Subcutaneous abdominal adipose tissue (tissue), 5 donors: ENCODE measurements at regions not wholly inside any gene's neighbourhood (a gene's known extent, or its start where the extent isn't known, plus 50 kb on each side); places are given as distances from the start of the nearest gene placed in this dataset.

Source experiments
- H3K27ac ChIP-seq: one replicate; pipeline ENCODE4 v1.7.0; 2013; ENCODE audit warnings: low read depth, mild to moderate bottlenecking, inconsistent platforms, low read length, moderate library complexity
- H3K27me3 ChIP-seq, 5 donors: one replicate each; pipeline ENCODE4 v1.7.0; 2013; ENCODE audit warnings: low read length in 5 of 5, inconsistent platforms in 1 of 5; ENCODE audit not compliant: control insufficient read depth in 5 of 5, insufficient read depth in 4 of 5
- H3K36me3 ChIP-seq, 5 donors: one replicate each; pipeline ENCODE4 v1.7.0; 2013; ENCODE audit warnings: low read length in 5 of 5; ENCODE audit not compliant: control insufficient read depth in 5 of 5, insufficient read depth in 5 of 5
- H3K4me1 ChIP-seq, 5 donors: one replicate each; pipeline ENCODE4 v1.7.0; 2013; ENCODE audit warnings: low read length in 5 of 5, mild to moderate bottlenecking in 3 of 5, moderate library complexity in 1 of 5; ENCODE audit not compliant: control insufficient read depth in 5 of 5, insufficient read depth in 5 of 5
- H3K4me3 ChIP-seq, 5 donors: one replicate each; pipeline ENCODE4 v1.7.0; 2013; ENCODE audit warnings: low read length in 5 of 5, low read depth in 1 of 5
- H3K9ac ChIP-seq, 5 donors: one replicate each; pipeline ENCODE4 v1.7.0; 2013; ENCODE audit warnings: low read length in 5 of 5, mild to moderate bottlenecking in 4 of 5, moderate library complexity in 3 of 5
- H3K9me3 ChIP-seq, 5 donors: one replicate each; pipeline ENCODE4 v1.7.0; 2013; ENCODE audit warnings: low read length in 5 of 5; ENCODE audit not compliant: control insufficient read depth in 5 of 5
- donor health status: healthy.
- donor health status: healthy.
- donor health status: healthy.
- donor health status: healthy.
- donor health status: healthy.

DNA sequence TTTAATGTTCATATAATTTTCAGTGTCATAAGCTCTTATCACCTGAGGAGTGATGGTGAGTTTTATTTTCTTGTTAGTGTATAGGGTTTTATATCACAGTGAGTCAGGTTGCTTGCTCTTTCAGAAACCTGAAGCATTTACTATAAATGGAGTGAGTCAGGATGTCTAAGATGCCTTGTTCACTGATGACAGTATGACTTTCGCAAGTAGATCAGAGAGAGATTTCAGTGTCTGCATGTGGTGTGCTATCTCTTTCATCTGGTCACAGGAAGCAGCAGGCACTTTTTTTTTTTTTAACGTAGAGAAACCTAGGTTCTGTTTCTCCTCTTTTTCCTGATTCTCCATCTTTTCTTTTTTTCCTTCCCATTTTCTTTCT lies 237.1 kb downstream of the DMRTA1 start:
- Histone ChIP-seq H3K4me3 (no peak overlapping the region), H3K9ac (no peak overlapping the region), H3K4me1 (peaks cover 0 to 23% (median 0%) of the 10 kb centered on the region in 5 donors), H3K27me3 (no peaks in the 10 kb centered on the region), H3K9me3 (peaks cover 0 to 6% (median 2%) of the 10 kb centered on the region in 5 donors), H3K36me3 (peaks cover 0 to 3% (median 0%) of the 10 kb centered on the region in 5 donors), H3K27ac (peak overlapping the region; percentile 12)

DNA sequence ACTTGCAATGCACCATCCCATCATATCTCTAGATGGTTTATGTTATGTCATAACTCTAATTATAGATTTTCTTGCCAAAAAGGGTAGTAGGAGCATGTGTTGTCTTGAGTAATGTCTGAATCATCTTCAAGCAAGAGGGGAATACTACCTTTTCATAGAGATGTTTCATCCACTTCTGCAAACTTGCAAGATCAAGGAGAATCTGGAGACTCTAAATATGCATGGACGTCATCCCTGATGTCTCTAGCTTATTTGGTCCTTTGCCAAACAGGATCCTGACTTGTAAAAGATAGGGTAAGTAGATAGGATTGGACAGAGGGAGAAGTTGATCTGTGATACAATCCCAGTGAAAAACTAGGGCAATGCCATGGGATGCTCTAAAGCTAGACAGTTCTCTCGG lies 246.5 kb downstream of the DMRTA1 start:
- Histone ChIP-seq H3K4me3 (no peak overlapping the region), H3K27ac (no peak overlapping the region), H3K9me3 (peaks cover 0 to 3% (median 0%) of the 10 kb centered on the region in 5 donors)

DNA sequence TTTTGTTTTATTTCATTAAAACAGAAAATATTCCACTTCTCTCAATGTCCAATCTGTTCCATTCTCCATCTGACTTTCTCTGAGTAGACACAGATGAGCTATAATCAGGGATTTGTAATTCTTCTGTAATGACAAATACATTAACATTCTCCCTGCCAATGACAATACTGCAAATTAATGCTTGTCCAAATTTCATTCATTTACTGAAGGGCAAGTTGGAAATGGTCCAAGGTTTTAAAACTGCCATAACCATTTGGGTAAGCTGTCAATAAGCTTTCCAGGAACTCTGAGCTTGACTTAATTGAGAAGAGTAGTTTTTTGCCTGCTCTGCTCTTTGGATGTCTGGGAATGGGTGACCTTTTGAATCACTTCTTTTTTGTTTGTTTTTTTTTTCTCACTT lies 253.5 kb downstream of the DMRTA1 start:
- Histone ChIP-seq H3K27ac (no peak overlapping the region), H3K36me3 (no peaks in the 10 kb centered on the region), H3K4me1 (no peaks in the 10 kb centered on the region), H3K9ac (no peak overlapping the region), H3K4me3 (no peak overlapping the region), H3K9me3 (peaks cover 0 to 4% (median 0%) of the 10 kb centered on the region in 5 donors), H3K27me3 (no peaks in the 10 kb centered on the region)

More for the DNA sequence above, 246.5 kb downstream of the DMRTA1 start:
- peaks cover 0 to 3% (median 0%) of the 10 kb centered on the region in 5 donors for H3K36me3 ChIP-seq
- no peaks in the 10 kb centered on the region for H3K4me1 ChIP-seq
- H3K27me3 ChIP-seq = no peaks in the 10 kb centered on the region
- no peak overlapping the region for H3K9ac ChIP-seq

DNA sequence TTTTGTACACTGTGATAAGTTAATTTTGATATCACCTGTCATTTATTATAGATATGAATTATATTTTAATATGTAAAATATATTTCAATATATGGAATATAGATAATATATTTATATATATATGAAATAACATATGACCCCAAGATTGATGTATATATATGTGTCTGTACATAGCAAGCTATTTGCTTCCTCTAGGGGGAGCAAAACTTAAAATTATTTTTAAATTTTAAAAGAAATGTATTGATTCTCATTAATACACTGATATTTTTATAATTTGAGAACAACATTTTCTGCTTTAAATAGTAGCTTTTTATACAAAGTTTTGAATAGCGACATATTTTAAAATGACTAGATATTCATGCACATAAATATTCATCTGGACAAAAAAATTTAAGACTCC lies 272.0 kb downstream of the DMRTA1 start:
- H3K27me3 ChIP-seq = no peaks in the 10 kb centered on the region
- peaks cover 0 to 5% (median 0%) of the 10 kb centered on the region in 5 donors for H3K36me3 ChIP-seq
- no peak overlapping the region for H3K9ac ChIP-seq

DNA sequence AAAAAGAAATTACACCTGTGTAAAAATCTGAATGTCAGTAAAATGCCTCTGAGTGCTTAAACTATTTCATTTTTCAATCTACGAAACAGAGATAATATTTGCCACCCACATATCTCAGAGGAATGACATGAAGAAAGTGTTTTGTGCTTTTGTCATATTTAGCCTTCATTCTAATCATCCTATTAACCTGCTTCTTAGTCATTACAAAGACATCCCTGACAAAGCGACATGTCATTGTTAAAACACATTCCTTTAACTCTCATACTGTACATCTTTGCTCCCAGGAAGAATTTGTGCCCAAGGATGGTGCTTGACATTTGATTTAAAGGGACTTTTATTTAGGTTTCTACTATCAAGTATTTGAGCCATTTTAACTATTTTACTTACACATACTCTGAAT lies 275.9 kb downstream of the DMRTA1 start:
- H3K27me3 ChIP-seq = no peaks in the 10 kb centered on the region
- H3K36me3 ChIP-seq = peaks cover 0 to 8% (median 0%) of the 10 kb centered on the region in 5 donors
- peaks cover 0 to 2% (median 0%) of the 10 kb centered on the region in 5 donors for H3K9me3 ChIP-seq

More for the DNA sequence above, 272.0 kb downstream of the DMRTA1 start:
- Histone ChIP-seq H3K4me1 (peaks cover 0 to 4% (median 0%) of the 10 kb centered on the region in 5 donors), H3K9me3 (no peaks in the 10 kb centered on the region), H3K4me3 (no peak overlapping the region), H3K27ac (no peak overlapping the region)

DNA sequence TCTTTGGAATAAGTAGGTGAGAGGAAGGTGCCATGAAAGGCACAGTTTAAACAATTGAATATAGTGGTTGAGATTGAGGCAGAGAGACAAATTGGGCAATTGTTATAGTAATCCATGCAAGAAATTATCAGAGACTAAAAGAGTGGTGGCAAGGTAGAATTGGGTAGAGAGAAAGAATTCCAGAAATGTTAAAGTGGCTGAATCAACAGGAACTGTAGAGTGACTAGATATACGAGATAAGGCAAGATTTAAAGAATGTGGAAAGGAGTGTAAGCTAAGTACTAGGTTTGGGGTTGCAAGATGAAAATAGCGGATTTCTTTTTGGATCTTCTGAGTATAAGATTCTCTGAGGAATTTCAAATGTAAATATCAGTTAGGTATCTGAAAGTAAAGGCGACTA lies 285.2 kb downstream of the DMRTA1 start:
- Histone ChIP-seq H3K27me3 (no peaks in the 10 kb centered on the region), H3K36me3 (peaks cover 0 to 5% (median 0%) of the 10 kb centered on the region in 5 donors), H3K9ac (no peak overlapping the region), H3K9me3 (no peaks in the 10 kb centered on the region), H3K4me3 (no peak overlapping the region), H3K4me1 (no peaks in the 10 kb centered on the region), H3K27ac (no peak overlapping the region)

More for the DNA sequence above, 275.9 kb downstream of the DMRTA1 start:
- no peak overlapping the region for H3K27ac ChIP-seq
- no peak overlapping the region for H3K4me3 ChIP-seq
- no peaks in the 10 kb centered on the region for H3K4me1 ChIP-seq
- H3K9ac ChIP-seq = no peak overlapping the region

DNA sequence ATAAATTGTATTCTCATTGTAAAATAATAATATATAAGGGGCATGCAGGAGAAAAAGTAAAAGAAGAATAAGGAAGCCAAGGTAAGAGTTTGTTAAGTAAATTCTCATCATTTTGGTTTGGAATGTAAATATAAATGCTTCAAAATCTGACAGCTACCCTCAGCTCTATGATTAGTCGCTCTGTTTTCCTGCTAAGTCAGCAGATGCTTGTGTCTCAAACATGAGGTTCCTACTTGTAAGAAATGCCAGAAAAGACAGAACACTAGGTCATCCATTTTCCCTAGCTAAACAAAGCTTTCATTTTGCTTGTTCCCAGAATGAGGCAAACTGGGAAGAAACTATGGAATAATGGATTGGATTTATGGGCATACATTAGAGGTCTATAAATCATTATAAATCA lies 293.1 kb downstream of the DMRTA1 start:
- Histone ChIP-seq H3K9ac (no peak overlapping the region), H3K4me3 (no peak overlapping the region), H3K4me1 (peaks cover 0 to 21% (median 0%) of the 10 kb centered on the region in 5 donors), H3K27me3 (no peaks in the 10 kb centered on the region), H3K36me3 (no peaks in the 10 kb centered on the region), H3K27ac (peak overlapping the region; percentile 45), H3K9me3 (no peaks in the 10 kb centered on the region)

DNA sequence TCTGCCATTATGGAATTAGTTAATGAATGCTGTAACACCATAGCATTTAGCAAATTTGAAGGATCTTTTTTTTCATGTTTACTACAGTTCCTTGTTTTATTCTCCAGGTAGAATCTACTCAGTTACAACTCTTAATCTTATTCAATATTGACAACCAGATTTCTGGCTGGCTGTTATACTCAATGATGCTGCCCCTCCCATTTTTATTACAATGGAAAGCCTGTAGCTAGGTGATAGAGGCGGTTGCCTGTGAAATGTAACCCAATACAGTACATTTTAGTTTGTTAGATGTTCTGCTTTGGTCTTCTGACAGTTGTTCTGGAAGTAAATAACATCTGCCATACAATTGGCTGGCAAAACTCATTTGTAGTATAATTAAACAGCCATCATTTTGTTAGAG lies 294.2 kb downstream of the DMRTA1 start:
- Histone ChIP-seq H3K4me1 (peaks cover 0 to 21% (median 0%) of the 10 kb centered on the region in 5 donors), H3K27me3 (no peaks in the 10 kb centered on the region), H3K9me3 (no peaks in the 10 kb centered on the region), H3K4me3 (no peak overlapping the region), H3K9ac (no peak overlapping the region), H3K36me3 (no peaks in the 10 kb centered on the region), H3K27ac (peak overlapping the region; percentile 21)

DNA sequence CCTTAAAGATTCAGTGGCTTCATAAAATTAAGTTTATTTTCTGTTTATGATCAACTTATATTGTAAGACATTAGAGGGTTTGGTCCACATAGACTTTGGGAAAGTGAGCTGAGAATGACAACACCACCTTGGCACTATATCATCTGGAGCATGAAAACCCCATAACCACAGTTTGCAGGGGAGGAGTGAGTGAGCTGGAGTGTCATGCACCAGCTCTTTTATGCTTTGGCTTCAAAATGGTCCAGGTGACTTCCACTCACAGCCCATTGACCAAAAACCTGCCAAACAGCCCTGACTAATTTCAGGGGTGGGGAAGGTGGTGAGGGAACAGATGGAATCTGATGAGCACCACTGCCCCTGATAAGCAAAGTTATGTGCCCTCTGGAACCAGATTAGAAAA lies 295.8 kb downstream of the DMRTA1 start:
- Histone ChIP-seq H3K4me3 (no peak overlapping the region), H3K27me3 (no peaks in the 10 kb centered on the region), H3K9me3 (no peaks in the 10 kb centered on the region), H3K9ac (no peak overlapping the region), H3K4me1 (peaks cover 0 to 21% (median 0%) of the 10 kb centered on the region in 5 donors), H3K27ac (no peak overlapping the region), H3K36me3 (no peaks in the 10 kb centered on the region)

DNA sequence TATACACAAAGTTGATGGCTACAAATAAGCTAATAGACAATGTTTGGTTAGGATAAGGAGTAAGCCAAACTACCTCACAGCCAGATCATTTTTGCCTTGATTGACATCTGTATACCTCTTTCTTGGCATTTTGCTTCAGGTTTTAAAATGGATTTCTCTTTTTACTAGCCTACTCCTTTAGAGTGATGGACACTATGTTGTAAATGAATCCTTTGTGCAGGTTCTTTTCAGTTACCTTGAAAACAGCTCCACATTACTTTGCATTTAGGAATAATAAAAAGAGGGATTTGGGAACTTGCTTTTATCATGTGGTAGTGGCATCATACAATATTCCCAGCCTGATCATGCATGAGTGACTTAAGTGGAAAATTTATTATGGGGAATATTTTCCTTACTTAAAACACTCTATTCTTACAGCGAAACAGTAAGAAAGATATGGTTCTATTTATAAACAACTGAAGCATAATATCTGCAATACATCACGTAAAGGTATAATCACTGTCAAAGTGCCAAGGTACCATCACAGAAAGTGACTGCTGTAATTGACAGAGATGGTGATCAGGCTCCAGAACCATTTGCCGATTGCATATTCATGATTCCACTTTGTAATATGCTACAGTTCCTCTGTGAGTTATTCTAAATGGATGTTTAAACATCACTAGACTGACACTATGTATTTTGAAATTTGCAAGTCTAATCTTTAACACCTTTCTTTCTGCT lies 327.0 kb downstream of the DMRTA1 start:
- H3K4me1 ChIP-seq = no peaks in the 10 kb centered on the region
- H3K4me3 ChIP-seq = no peak overlapping the region
- peaks cover 0 to 4% (median 0%) of the 10 kb centered on the region in 5 donors for H3K36me3 ChIP-seq
- no peak overlapping the region for H3K9ac ChIP-seq
- H3K27ac ChIP-seq = no peak overlapping the region
- no peaks in the 10 kb centered on the region for H3K9me3 ChIP-seq
- no peaks in the 10 kb centered on the region for H3K27me3 ChIP-seq
